ENCODE measurements at regions not wholly inside any gene's neighbourhood (a gene's known extent, or its start where the extent isn't known, plus 50 kb on each side); places are given as distances from the start of the nearest gene placed in this dataset.

DNA sequence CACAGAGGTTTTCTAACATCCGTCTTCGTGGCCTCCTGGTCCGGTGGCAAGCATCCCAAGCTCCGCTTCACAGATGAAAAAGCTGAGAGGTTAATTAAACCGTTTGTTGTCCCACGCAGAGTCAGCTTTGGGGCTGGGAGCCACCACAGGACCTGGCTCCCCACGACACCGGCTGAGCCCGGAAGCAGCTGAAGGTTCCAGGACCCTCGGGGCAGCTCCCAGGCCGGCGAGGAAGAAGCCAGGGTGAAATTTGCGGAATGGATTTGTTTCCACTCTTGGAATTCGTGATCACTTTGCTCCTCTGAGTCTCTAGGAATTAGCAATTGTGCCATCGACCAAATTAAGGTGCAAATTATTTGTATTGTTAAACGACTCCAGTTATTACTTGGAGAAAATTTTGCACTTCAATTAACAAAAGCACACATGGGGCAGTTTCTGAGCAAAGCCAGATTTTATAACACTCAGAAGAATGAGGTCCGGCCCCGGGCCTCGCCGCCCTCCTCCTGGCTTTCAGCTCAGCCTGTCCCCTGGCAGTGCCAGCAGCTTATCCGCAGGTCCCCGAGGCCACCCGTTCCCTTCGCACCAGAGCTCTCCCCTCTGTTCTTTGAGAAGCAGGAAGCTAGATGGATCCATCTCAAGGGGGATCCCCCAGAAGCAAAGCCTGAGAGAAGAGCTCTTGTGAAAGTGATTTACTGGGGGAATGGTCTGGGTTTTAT lies 69.1 kb downstream of the SIK1 start:
- TF ChIP-seq, protein P1, sequence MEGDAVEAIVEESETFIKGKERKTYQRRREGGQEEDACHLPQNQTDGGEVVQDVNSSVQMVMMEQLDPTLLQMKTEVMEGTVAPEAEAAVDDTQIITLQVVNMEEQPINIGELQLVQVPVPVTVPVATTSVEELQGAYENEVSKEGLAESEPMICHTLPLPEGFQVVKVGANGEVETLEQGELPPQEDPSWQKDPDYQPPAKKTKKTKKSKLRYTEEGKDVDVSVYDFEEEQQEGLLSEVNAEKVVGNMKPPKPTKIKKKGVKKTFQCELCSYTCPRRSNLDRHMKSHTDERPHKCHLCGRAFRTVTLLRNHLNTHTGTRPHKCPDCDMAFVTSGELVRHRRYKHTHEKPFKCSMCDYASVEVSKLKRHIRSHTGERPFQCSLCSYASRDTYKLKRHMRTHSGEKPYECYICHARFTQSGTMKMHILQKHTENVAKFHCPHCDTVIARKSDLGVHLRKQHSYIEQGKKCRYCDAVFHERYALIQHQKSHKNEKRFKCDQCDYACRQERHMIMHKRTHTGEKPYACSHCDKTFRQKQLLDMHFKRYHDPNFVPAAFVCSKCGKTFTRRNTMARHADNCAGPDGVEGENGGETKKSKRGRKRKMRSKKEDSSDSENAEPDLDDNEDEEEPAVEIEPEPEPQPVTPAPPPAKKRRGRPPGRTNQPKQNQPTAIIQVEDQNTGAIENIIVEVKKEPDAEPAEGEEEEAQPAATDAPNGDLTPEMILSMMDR (IDR thresholded peaks at IDR 0.05): no peak
- TF ChIP-seq EP300 (IDR thresholded peaks at IDR 0.05): no peak
